ENCODE measurements at regions not wholly inside any gene's neighbourhood (a gene's known extent, or its start where the extent isn't known, plus 50 kb on each side); places are given as distances from the start of the nearest gene placed in this dataset.

DNA sequence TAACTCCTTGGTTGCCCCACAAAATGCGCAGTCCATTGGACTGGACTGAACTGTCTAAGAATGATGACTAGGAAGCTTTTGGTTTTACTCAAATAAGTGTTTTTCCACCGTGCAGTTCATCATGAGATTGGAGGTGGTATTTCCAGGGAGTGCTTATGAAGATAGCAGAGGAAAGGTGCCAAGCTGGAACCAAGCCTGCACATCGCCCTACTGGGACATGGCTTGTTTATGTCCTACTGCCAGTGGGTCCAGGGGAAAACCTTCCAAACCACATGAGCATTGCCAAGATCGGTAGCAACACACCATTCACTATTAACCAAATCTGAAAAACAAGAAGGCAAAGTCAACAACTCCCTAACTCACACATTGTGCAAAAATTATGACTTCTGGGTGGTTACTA, 54.7 kb upstream of the DSCAM start:
- TF ChIP-seq CTCF (conservative IDR thresholded peaks at IDR 0.05), result no peak
- Histone ChIP-seq H2BK15ac (ENCODE audit: low read depth, low read length) (no peak overlapping the region), H4K91ac (ENCODE audit: insufficient read length, low read depth, low read length) (no peak overlapping the region), H3K23me2 (ENCODE audit: insufficient read length, low read depth, low read length, poor library complexity, severe bottlenecking) (no peaks in the 10 kb centered on the region), H2AK5ac (ENCODE audit: insufficient read length, low read length) (no peak overlapping the region), H3K9me3 (ENCODE audit: control insufficient read depth, low read depth, low read length) (peaks cover 4% of the 10 kb centered on the region), H3K79me2 (ENCODE audit: insufficient read depth, low read length) (no peaks in the 10 kb centered on the region), H3K23ac (ENCODE audit: insufficient read length, low read depth, low read length) (no peak overlapping the region), H2BK20ac (ENCODE audit: low read depth, low read length, poor library complexity, severe bottlenecking) (no peak overlapping the region), H3K4me1 (ENCODE audit: insufficient read depth, low read length) (no peaks in the 10 kb centered on the region), H3K4ac (ENCODE audit: low read depth, low read length) (no peak overlapping the region), H3T11ph (ENCODE audit: low read length) (no peak overlapping the region), H2BK120ac (ENCODE audit: low read depth, low read length, poor library complexity, severe bottlenecking) (no peak overlapping the region), H3K9ac (ENCODE audit: extremely low read depth, insufficient read length, low read length) (no peak overlapping the region), H2AFZ (ENCODE audit: low read length) (no peak overlapping the region), H3K56ac (ENCODE audit: insufficient read length, low read depth, low read length) (no peak overlapping the region), H2BK12ac (ENCODE audit: insufficient read length, low read depth, low read length) (no peak overlapping the region), H3K27ac (ENCODE audit: insufficient read length, low read depth, low read length) (no peak overlapping the region), H3K14ac (ENCODE audit: insufficient read depth, low read length) (no peak overlapping the region), H3K27me3 (ENCODE audit: insufficient read depth, low read length) (no peaks in the 10 kb centered on the region), H4K8ac (replicated peaks; ENCODE audit: insufficient read length, low read depth, low read length) (no peak overlapping the region), H3K79me1 (ENCODE audit: insufficient read depth, low read depth, low read length, poor library complexity, severe bottlenecking) (no peaks in the 10 kb centered on the region), H4K5ac (ENCODE audit: insufficient read length, low read depth, low read length) (no peak overlapping the region), H4K20me1 (ENCODE audit: control insufficient read depth, insufficient read depth, insufficient read length) (no peaks in the 10 kb centered on the region), H2BK5ac (ENCODE audit: insufficient read length, low read length) (no peak overlapping the region), H3K18ac (ENCODE audit: insufficient read length, low read depth, low read length) (no peak overlapping the region), H3K4me2 (ENCODE audit: insufficient read depth, insufficient read length, low read length) (no peak overlapping the region)
- no peak for DNase-seq
- peaks cover 1% of the 10 kb centered on the region; the same call in 1 of the 2 replicates for H3K27me3 Mint-ChIP-seq (ENCODE audit: low read depth)
- no peak overlapping the region for H3K4me3 Mint-ChIP-seq
- H3K4me1 Mint-ChIP-seq, result peaks cover 4 to 5% of the 10 kb centered on the region in 2 experiments; a peak in 3 of 4 replicates
- no peak overlapping the region for H3K27ac Mint-ChIP-seq
- no CpG with 5 or more reads among the region's 4 CpGs for WGBS (ENCODE audit: extremely low coverage, insufficient read length, low lambda C conversion rate)
- peaks cover 4 to 12% (median 7%) of the 10 kb centered on the region in 3 experiments for H3K36me3 Mint-ChIP-seq (ENCODE audit: insufficient read depth in 1 of 3, low read depth in 3 of 3)
- peaks cover 13 to 16% of the 10 kb centered on the region in 2 experiments; a peak in 4 of 5 replicates for H3K9me3 Mint-ChIP-seq

Measured in H9 (cell line).